ENCODE measurements at regions not wholly inside any gene's neighbourhood (a gene's known extent, or its start where the extent isn't known, plus 50 kb on each side); places are given as distances from the start of the nearest gene placed in this dataset.

DNA sequence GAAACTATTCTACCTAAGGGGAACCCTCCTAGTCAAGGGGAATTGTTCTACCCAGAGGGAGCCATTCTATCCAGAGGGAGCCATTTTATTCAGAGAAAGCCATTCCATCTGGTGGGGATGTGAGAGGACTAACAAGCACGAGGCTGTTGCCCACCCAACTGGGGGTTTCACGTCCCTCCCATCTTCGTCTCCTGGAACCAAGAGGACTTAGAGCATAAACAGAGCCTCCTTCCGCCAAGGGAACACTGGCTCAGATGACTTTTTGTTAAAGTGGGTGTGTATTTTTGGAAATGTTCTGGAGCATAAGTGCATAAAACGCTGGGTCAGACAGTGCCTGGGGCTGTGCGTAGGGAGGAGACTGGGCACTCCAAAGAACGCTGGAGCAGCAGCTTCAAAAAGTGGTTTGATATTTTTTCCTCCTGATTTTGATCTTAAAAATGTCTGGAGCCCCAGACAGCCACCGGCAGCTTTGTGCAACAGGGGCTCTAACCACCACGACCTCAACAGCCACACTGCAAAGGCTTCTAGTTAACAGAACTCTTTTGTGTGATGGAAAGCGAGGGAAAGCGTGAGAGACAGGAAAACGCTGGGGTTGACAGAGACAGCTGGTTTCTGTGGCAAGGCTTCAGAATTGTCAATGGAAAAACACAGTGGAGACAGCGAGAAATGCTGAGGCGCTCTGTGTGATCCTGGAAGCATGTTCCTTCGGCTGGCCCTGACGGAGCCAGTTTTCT is 363.6 kb upstream of the CAMK1G start:
- POLR2A ChIA-PET, result no interaction called here
- CTCF ChIA-PET, result no interaction called here

DNA sequence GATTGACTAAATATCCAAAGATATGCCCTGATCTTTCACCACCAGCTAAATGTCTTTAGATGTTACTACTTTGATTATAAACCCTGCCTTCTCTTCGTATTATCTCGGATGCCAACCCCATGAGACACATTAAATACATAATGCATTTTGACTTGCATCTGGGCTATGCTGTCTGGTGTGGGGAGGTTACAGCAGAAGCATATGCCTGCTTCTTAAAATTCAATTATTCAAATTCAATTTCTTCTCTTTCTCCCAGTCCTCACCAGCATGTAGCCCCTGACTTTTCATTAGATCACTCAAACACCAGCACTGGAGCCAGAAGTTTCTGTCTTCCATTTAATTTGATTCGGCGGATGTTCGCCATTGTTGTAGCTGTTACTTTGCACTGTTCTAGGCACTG is 360.7 kb upstream of the CAMK1G start:
- CTCF ChIA-PET, result interaction anchor here (1.0 kb wide), 1 partner anchor 21 kb away, joined by 3 read pairs; no protein-coding TSS in a partner anchor
- POLR2A ChIA-PET, result no interaction called here

DNA sequence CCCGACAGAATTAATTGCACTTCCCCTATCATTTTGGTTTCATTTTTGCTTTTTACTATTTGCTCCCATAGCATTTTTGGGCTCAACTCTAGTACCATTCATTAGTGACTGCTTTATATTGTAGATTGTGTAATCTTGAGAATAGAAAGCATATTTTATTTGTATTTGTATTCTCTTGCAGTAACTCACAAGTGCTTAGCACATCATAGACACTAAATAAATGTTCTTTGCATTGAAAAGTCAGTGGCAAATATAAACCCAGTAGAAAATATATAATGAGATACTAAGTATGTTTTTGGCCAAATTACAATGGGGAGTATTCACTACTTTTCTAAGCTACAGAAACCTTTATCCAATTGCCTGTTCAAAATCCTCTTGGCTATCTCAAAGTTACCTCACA is 359.7 kb upstream of the CAMK1G start:
- ChIA-PET CTCF (interaction anchor here (1.0 kb wide), 1 partner anchor 22 kb away, joined by 3 read pairs; no protein-coding TSS in a partner anchor), POLR2A (no interaction called here)

DNA sequence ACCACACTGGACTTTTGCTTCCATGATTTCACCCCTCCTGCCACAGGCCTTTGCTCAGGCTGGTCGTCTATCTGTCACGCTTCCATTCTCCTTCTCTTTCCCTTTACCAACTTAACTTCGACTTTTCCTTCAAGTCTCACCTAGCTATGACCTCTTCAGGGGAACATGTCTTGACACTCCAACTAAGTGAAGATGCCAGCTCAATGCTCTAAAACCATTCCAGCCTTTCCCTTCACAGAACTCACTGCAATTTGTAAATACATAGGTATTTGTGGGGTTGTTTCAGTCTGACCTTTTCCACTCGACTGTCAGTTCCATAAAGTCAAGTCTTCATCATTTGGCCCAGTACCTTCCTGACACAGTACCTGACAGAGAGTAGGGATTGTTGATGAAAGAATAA is 358.6 kb upstream of the CAMK1G start:
- ChIA-PET POLR2A (no interaction called here), CTCF (no interaction called here)

DNA sequence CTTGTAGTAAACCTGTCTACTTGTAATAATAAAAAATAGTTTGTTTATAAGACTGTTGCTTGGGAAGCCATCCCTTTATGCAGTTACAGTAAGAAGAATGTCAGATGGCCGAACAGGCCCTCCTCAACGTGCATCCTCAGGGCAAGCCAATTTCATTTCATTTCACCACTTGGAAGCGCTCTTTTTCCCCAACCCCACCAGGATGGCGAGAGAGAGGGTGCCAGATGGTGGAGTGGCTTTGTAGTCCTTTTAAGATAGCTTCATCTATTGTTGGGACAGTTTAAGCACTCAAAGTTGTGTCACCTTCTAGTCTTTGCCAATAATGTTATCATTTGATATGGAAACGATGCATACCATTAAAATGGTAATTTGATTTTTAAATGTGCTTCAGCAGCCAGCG is 356.3 kb upstream of the CAMK1G start:
- CTCF ChIA-PET, result no interaction called here
- POLR2A ChIA-PET, result no interaction called here

DNA sequence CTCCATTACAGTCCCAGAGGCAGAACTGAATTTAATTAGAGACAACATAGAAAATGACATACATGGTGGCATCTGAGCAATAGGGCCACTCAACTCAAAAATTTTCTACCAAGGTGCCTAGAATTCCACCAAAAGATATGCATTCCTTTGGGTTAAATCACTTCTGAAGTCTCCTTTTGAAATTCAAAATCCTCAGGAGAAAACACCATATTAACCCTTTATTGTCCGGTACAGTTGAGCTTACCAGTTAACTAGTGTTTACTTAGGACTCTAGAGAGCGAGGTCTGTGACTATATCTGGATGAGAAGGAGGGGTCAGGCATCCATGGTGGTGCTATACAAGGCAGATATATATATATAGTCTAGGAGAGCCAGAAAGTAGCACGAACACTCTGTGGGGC is 355.6 kb upstream of the CAMK1G start:
- CTCF ChIA-PET, result no interaction called here
- POLR2A ChIA-PET, result no interaction called here

DNA sequence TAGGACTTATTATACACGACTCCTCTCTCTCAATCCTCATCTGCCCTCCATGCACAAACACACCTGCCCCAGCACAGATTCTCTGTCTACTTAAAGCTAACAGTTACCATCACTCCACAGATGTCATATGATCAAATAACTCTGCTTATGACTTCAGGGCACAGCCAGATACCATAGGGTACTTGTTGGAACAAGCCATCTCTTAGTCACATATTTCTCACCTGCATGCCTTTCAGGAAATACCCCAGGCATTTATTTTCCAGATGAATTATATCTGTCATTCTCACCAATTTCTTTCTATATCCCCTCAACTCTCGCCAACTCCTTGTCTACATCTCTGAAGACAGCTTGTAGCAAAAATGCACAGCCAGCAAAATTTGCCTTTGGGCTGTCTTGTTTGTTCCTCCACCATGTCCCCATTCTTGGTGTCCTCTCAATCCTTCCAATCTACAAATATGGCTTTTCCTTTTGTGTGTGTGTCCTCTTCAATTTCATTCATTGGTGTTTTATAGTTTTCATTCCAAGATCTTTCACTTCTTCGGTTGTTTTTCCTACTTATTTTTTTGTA is 353.9 kb upstream of the CAMK1G start:
- CTCF ChIA-PET, result no interaction called here
- POLR2A ChIA-PET, result no interaction called here

DNA sequence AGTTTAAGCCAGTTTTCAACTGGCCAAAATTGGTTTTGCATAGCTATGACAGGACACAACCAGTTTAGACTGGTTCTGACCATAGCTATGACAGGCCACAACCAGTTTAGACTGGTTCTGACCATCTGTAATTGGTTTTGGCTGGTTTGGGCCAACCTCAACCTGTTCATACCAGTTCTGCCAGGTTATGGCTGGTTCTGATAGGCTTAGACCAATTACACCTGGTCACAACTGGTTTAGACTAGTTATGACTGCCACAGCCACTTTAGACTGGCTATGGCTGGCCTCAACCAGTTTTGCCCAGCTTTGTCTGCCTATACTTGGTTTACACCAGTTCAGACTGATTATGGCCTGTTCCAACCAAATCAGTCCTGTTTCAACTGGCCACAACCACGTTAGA is 353.2 kb upstream of the CAMK1G start:
- POLR2A ChIA-PET, result no interaction called here
- CTCF ChIA-PET, result no interaction called here

DNA sequence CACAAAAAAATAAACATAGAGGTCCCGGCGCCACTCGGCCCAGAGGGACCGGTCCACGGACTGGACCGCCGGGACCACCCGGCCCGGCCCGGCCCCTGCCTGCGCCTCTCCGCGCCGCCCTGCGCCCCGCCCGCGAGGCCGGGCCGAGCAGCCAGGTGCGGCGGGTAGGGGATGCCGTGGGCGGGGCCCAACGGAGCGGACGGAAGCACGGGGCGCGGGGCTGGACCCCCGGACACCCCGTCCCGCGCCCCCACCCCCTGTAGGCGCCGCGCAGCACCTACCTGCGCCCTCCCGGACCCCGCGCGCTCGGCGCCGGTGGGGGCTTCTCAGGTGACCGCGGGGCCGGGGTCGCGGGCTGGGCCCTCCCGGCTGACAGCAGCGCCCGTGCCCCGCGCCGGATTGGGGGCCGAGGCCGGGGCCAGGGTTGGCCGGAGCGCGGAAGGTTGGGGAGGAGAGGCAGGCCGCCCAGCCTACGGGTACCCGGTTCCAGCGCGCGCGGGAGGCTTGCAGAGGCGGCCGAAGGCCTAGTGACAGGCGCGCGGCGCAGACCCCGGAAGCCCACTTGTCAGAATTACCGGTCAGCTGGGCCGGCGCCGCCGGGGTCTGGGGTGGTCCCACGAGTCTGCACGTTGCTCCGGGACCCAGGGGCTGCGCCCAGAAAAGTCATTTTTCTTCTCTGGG is 351.9 kb upstream of the CAMK1G start:
- CTCF ChIA-PET, result no interaction called here
- POLR2A ChIA-PET, result no interaction called here

DNA sequence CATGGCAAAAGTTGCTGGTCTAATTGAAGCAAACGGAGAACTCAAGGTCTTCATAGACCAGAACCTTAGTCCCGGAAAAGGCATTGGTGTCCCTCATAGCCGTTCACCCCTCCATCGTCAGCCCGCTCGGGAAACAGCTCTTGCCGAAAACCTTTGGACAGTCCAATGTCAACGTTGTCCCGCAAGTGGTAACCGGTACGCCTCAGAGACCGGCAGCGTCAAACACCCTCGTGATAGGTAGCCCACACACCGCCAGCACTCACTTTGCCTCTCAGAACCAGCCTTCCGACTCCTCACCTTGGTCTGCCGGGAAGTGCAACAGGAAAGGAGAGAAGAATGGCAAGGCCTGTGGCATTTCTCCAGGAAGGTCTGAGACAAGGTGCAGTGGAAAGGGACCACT is 351.3 kb upstream of the CAMK1G start:
- ChIA-PET CTCF (no interaction called here), POLR2A (no interaction called here)

DNA sequence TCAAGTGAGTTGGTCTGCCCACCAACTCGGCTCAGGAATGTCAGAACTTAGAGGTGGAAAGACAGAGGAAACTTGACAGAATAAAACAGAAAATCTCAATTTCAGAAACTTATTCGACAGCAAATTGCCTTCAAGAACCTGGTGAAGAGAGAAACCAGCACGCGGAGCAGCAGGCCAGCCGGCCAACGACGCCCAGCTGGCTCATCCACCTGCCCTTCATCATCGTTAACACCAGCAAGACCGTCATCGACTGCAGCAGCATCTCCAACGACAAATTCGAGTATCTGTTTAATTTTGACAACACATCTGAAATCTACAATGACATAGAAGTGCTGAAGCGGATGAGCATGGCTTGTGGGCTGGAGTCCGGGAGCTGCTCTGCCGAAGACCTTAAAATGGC is 350.8 kb upstream of the CAMK1G start:
- POLR2A ChIA-PET, result no interaction called here
- CTCF ChIA-PET, result no interaction called here

DNA sequence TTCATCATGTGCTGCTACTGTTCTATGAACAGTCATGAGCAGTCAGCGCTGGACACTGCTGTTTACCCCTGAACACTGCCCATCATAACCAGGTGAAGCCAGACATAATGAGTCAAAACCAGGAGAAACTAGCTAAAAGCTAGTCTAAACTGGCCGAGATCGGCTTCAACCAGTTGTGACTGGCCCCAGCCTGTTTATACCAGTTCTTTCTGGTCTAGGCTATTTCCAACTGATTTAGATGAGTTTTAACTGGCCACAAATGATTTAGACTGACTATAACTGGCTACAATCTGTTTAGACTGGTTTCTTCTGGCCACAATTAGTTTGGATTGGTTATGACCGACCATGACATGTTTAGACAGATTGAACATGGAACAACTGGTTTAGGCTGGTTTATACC is 348.3 kb upstream of the CAMK1G start:
- ChIA-PET POLR2A (no interaction called here), CTCF (no interaction called here)

DNA sequence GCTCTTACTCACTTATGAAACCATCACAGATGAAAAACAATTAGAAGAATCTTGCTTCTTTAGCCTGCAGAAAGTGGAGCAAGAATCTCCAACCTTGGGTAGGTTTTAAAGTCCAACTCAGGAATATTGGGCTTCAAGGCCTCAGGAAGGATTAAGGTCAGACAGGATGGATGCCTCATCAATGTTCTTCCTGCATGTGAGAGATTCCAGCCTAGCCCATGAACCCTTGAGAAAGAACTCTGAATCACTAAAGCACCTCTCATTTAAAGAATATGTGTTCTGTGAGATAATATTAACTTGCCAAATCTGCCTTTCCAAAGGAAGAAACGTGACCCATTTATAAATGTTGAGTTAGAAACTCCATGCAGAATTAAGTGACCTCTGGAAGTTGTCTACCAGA is 345.2 kb upstream of the CAMK1G start:
- CTCF ChIA-PET, result no interaction called here
- POLR2A ChIA-PET, result no interaction called here

DNA sequence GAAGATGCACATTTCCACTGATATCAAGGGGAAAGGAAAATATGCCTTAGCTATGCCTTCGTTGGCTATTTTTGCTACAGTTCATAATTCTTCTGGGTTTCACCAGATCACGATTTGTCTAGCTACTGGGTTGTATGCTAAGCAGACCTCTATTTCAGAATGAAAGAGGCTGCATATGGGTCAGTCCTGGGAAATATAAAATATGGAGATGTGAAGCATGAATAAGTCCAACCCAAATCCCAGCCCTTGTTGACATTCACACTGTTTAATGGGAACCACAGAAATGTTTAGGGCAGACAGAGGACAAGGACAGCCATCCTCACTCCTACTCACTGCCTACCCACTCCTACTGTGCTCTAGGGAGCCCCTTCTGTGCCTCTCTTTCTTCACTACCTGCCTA is 343.2 kb upstream of the CAMK1G start:
- ChIA-PET POLR2A (no interaction called here), CTCF (no interaction called here)

DNA sequence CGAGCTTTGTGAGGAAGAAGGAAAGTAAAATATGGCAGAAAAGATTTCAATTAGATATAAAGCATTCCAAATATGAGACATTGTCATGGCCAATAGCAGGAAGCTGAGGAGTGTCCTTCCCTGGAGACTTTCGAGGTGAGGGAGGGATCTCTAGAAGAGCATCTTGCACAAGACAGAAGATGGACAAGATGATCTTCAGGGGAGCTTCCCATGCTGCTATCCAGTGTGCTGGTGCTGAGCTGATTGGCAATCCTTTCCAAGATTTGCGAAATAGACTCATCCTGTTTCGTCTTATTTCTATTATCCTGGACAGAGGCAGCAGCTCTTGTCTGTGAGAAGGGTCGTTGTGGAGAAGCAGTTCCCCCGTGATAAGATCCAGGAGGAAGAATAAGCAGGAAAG is 342.0 kb upstream of the CAMK1G start:
- POLR2A ChIA-PET, result no interaction called here
- CTCF ChIA-PET, result no interaction called here

DNA sequence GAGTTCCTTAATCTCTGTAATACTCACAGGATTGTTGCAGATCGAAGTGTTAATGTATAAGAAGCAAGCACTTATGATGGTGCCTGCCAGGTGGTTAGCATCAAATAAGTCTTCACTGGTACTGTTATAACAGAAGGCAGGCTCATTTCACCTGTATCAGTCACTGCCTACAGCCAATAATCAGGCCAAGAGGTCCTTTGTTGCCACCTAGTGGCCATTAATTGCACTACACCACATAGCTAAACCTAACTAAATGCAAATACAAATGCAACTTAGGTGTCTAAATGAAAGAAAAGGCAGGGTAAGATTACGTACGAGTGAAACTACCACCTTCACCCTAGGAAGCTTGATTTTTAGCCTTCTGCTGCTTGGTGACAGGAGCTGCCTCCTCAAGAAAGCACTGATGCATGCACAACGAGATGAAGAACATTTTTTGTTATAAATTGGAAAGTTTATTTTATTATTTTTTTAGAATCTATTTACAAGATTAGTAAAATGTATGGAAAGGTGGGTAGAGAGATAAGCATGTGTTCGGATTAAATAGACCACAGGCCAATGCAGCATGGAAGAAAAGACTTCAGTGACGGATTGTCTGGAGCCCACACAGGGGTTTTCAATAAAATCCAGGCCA is 334.8 kb upstream of the CAMK1G start:
- ChIA-PET CTCF (interaction anchor here (0.7 to 1.8 kb wide), 2 partner anchors 12 to 46 kb away, joined by 3 to 9 read pairs; no protein-coding TSS in a partner anchor), POLR2A (no interaction called here)

DNA sequence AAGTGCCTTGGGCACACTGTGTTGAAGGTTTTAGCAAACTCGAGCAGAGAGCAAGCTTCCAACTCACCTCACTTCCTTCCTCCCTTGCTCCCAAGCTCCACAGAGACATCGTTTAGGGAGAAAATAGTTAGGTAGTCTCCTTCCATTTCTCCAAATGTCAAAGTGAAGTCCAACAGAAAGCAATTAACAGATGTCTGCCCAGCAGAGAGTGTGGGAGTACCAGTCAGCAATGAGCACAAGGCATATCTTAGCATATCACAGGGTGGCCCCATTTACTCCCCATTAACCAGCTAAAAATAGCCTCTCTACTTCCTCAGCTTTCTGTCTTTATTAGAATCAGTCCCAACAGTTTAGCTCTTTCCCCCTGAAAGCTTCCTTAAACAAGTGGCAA is 334.2 kb upstream of the CAMK1G start:
- POLR2A ChIA-PET, result no interaction called here
- CTCF ChIA-PET, result interaction anchor here (1.8 kb wide), 1 partner anchor 47 kb away, joined by 9 read pairs; no protein-coding TSS in a partner anchor

DNA sequence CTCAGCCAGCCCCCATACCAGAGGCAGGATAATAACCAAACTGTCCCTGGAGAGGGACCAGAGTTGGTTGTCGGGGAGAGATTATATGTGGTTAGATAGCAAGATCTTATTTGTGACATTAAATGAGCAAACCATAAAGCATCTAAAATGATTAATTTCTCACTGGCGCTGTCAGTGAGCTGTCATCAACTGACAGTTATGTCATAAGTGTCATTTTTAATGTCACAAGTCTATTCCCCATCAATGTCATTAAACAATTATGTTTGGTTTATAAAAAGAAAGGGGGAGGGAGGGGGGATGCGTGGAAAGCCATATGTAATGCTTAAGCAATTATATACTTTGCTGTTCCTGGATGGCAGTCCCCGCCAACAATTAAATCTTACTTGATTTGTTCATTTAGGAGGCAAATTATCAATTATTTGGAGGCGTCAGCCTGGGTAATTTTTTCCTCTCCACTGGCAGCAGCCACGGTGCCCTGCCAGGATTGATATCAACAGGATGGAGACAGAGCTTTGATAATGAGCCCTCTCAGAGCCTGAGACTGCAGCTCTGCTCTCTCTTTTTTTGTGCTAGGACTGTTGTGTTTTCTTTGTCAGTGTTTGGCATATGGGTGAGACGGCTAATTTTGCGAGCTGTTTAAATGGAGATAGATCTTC is 333.6 kb upstream of the CAMK1G start:
- CTCF ChIA-PET, result interaction anchor here (0.7 to 1.8 kb wide), 2 partner anchors 47 to 105 kb away, joined by 3 to 9 read pairs; no protein-coding TSS in a partner anchor
- POLR2A ChIA-PET, result no interaction called here

DNA sequence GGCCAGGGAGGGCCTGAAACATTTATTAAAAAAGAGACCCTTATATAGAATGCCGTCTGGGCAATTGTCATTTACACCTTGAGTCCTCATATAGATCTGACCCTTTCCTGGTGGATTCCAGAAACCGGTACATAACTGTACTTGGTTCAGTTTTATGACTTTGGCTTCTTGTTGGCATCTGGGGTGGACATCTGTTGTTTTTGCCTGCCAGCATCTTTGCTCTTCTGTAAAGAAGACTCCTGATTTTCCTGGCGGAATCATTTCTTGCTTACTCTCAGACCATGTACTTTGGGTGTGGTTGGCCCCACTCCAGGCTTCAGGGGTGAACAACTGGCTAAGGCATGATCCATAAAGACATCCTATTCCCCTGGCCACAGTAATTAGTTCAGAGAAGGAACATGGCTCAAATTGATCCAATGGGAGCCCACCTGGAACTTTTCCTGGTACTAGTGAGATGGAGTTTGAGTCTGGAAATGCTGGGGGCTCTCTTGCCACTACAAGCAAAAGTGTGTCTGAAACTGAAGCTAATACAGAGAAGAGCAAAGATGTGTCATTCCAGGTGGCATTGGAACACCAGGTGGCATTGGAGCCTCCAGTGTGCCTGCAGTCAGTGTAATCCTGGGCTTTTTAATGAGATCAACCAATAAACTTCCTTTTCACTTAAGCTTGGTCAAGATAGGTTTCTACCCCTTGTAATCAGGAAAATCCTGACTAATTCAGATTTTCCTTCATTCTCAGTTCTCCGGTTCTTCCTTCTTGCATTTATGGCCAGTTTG is 332.5 kb upstream of the CAMK1G start:
- ChIA-PET POLR2A (no interaction called here), CTCF (no interaction called here)

DNA sequence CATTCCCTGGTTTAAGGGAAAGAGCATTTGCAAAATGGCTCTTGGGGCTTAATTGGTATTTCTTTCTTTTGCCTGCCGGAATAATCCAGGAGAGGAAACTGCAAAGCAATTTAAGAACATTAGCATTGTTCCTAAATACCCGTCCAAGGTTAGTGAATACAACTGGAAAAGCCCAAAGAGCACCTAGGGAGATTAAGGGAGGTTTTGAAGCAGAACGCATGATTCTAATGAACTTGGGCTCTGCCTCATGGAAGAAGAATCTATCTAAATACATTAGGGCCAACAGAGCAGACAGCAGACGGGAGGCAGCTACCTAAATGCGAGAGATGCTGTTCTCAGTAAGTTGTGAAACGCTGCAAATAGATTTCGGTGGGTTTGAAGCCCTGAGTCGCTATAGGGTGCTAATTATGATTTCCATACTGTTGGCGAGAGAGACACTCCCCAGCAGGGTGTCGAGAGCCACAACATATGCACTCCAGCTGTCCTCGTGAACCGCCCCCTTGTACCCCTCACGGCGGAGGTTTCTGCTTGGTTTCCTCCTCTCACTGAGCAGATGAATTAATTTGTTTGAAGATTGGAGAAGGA is 326.7 kb upstream of the CAMK1G start:
- POLR2A ChIA-PET, result no interaction called here
- CTCF ChIA-PET, result no interaction called here

Data from activated CD8-positive, alpha-beta memory T cell treated with anti-CD3 and anti-CD28 coated beads for 36 hours (primary cell).